ENCODE measurements at regions not wholly inside any gene's neighbourhood (a gene's known extent, or its start where the extent isn't known, plus 50 kb on each side); places are given as distances from the start of the nearest gene placed in this dataset.

DNA sequence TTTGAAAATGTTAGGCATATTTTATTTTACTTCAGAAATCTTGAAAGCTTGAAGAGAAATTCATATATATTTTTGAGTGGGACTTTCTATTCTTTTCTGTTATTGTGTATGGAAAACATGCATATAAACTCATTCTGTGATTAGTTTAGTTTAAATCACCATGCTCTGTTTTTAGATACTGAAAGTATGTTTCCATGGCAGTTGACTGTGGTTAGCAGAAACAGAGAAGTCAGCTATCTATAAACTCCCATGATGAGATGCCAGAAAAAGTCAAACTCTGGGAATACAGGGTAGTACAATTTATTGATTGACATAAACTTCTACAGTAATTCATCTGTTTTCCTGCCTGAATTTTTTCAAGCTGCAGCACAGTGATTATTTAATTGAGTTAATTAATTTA, 905.3 kb upstream of the VRK2 start:
- TF ChIP-seq EP300 (IDR thresholded peaks at IDR 0.05), result no peak
- no peak for TF ChIP-seq POLR2AphosphoS5 (IDR thresholded peaks at IDR 0.05)
- TF ChIP-seq CTCF (IDR thresholded peaks at IDR 0.05), result no peak
- no peak for TF ChIP-seq POLR2A (IDR thresholded peaks at IDR 0.05)
